ENCODE measurements at regions not wholly inside any gene's neighbourhood (a gene's known extent, or its start where the extent isn't known, plus 50 kb on each side); places are given as distances from the start of the nearest gene placed in this dataset.

- DNase-seq: no peak
Measured at GRCh38 chr13:85368686-85369085, 430.5 kb downstream of the SLITRK6 start.

GRCh38 chr13:85367887-85368286 is 431.3 kb downstream of the SLITRK6 start:
- DNase-seq: no peak

- no peak for DNase-seq
Measured at GRCh38 chr13:85366759-85367417, 432.3 kb downstream of the SLITRK6 start.

GRCh38 chr13:85363504-85363903 is 435.7 kb downstream of the SLITRK6 start:
- no peak for DNase-seq

GRCh38 chr13:85362980-85363379 is 436.2 kb downstream of the SLITRK6 start:
- DNase-seq: no peak

- DNase-seq: no peak
Measured at GRCh38 chr13:85347251-85347650, 452.0 kb downstream of the SLITRK6 start.

- no peak for DNase-seq
Measured at GRCh38 chr13:85334187-85334586, 465.0 kb downstream of the SLITRK6 start.

GRCh38 chr13:85333506-85334020 is 465.7 kb downstream of the SLITRK6 start:
- no peak for DNase-seq

- no peak for DNase-seq
Measured at GRCh38 chr13:85332615-85333014, 466.6 kb downstream of the SLITRK6 start.

GRCh38 chr13:85321734-85322133 is 477.5 kb downstream of the SLITRK6 start:
- DNase-seq: no peak

GRCh38 chr13:85317781-85318180 is 481.4 kb downstream of the SLITRK6 start:
- no peak for DNase-seq

- DNase-seq: no peak
Measured at GRCh38 chr13:85316506-85317025, 482.7 kb downstream of the SLITRK6 start.

GRCh38 chr13:85314686-85315085 is 484.5 kb downstream of the SLITRK6 start:
- DNase-seq: no peak

- no peak for DNase-seq
Measured at GRCh38 chr13:85313761-85314503, 485.3 kb downstream of the SLITRK6 start.

- no peak for DNase-seq
Measured at GRCh38 chr13:85312071-85312470, 487.1 kb downstream of the SLITRK6 start.

GRCh38 chr13:85303630-85304029 is 495.6 kb downstream of the SLITRK6 start:
- no peak for DNase-seq

- DNase-seq: no peak
Measured at GRCh38 chr13:85298387-85298924, 500.8 kb downstream of the SLITRK6 start.

- no peak for DNase-seq
Measured at GRCh38 chr13:85288698-85289097, 510.5 kb downstream of the SLITRK6 start.

- no peak for DNase-seq
Measured at GRCh38 chr13:85287528-85287927, 511.7 kb downstream of the SLITRK6 start.

- DNase-seq: no peak
Measured at GRCh38 chr13:85286081-85286480, 513.1 kb downstream of the SLITRK6 start.

- DNase-seq: no peak
Measured at GRCh38 chr13:85284349-85284748, 514.9 kb downstream of the SLITRK6 start.

- no peak for DNase-seq
Measured at GRCh38 chr13:85283408-85283807, 515.8 kb downstream of the SLITRK6 start.

GRCh38 chr13:85282876-85283275 is 516.3 kb downstream of the SLITRK6 start:
- no peak for DNase-seq

GRCh38 chr13:85278851-85279250 is 520.4 kb downstream of the SLITRK6 start:
- DNase-seq: no peak

Measured in DMS153 (cell line).